ENCODE measurements at regions not wholly inside any gene's neighbourhood (a gene's known extent, or its start where the extent isn't known, plus 50 kb on each side); places are given as distances from the start of the nearest gene placed in this dataset.

DNA sequence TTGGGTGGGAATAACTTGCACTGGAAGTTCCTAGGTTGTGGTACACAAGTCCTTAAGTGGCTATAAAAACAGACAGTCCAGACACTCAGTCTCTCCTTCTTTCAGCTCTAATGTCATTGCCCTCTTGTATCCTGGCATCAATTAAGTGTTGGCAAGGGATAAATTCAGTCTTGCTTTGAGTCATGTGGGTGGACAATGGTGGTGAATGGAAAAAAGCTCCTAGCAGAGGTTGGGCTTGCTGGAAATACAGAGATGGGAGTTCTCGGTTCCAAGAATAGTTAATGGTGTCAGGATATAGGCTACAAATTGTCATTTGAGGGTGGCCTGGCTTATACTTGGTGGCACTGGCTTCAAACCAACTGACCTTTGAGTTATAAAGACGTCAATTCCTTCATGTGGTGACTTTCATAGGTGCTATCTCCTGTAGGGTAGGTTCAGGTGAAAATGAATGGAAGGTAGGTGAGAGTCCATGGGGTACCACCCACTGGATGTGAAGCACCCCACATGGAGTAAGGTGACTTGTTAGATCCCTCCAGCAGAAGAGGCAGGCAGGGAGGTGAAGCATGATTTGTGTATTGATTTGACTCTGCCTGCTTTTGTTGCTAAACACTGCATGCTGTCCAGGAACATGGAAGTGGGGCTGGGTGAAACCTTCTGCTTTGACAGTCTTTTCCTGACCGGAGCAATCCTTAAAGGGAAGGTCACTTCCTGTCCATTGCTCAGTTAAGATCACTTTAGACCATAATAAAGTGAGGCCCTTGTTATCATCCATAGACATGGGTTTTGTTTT lies 102.0 kb downstream of the LACC1 start (continued):
- TF ChIP-seq PRDM15 (CRISPR knock-in tag; IDR thresholded peaks at IDR 0.05) (no peak), CBX3 (IDR thresholded peaks at IDR 0.05; ENCODE audit: borderline replicate concordance, low read depth) (no peak), HDAC6 (IDR thresholded peaks at IDR 0.05; ENCODE audit: unreplicated experiment) (no peak), ZBTB11 (CRISPR knock-in tag; IDR thresholded peaks at IDR 0.05) (no peak)

Data from GM12878 (cell line).